ENCODE measurements at regions not wholly inside any gene's neighbourhood (a gene's known extent, or its start where the extent isn't known, plus 50 kb on each side); places are given as distances from the start of the nearest gene placed in this dataset.

DNA sequence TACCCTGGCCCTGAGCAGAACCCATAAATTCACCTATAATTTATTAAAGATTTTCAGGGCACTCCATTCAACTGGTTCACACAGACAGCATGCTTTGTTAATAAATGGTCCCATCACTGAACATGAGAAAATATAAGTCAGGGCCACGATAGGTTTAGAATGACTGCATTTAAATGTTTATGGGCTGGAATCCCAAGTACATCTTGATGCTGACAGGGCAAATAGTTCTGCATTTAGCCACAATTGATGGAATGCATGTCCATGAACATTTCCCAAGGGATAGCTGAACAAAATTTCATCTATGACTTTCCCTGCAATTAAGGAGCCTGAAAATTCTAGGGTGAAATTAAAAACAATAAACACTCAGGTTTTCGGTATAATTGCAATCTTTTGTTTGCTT lies 124.5 kb downstream of the CAAP1 start:
- Histone ChIP-seq H2AFZ (ENCODE audit: low read length) (no peak overlapping the region), H3K4me3 (ENCODE audit: low read depth, low read length, poor library complexity, severe bottlenecking) (no peak overlapping the region), H3K4me1 (ENCODE audit: insufficient read depth, low read length, poor library complexity, severe bottlenecking) (no peaks in the 10 kb centered on the region), H3K27ac (ENCODE audit: low read depth, low read length, poor library complexity, severe bottlenecking) (no peak overlapping the region), H3K36me3 (ENCODE audit: insufficient read depth, low read length) (no peaks in the 10 kb centered on the region), H3K79me2 (ENCODE audit: insufficient read depth, low read depth, low read length) (no peaks in the 10 kb centered on the region), H3K4me2 (ENCODE audit: low read length) (no peak overlapping the region), H3K9me2 (ENCODE audit: insufficient read depth, low read length) (no peaks in the 10 kb centered on the region), H4K20me1 (ENCODE audit: insufficient read depth, low read length) (no peaks in the 10 kb centered on the region), H3K9me3 (ENCODE audit: low read length) (no peaks in the 10 kb centered on the region)
- intact Hi-C loops (cut with micrococcal nuclease; ENCODE audit: unreplicated experiment): no loop called here
- ChIA-PET CTCF (ENCODE audit: unreplicated experiment) (no interaction called here), POLR2A (interaction anchor here (0.6 kb wide), 3 partner anchors 210 to 739 kb away, joined by 3 to 4 read pairs (median 3); no protein-coding TSS in a partner anchor)
- no TSS peak for BruUV-seq (replicated peaks)
- DNase-seq (ENCODE audit: low spot score): no peak
- TF ChIP-seq CTCF (conservative IDR thresholded peaks at IDR 0.05; ENCODE audit: low read length): no peak
- no peak for TF ChIP-seq EZH2phosphoT487 (IDR thresholded peaks at IDR 0.05; ENCODE audit: borderline replicate concordance, low read depth, low read length)

DNA sequence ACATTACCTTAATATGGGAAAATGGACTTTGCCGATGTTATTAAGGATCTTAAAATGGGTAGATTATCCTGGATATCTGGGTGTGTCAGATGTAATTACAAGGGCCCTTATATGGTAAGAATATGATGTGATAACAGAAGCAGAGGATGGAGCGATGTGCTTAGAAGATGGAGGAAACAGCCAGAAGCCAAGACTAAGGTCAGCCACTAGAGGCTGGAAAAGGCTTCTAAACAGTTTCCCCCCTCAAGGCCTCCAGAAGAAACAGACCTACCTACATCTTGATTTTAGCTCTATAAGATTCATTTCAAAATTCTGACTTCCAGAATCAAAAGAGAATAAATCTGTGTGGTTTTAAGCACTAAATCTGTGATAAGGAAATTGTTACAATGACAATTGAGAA lies 131.9 kb downstream of the CAAP1 start:
- intact Hi-C loops (cut with micrococcal nuclease; ENCODE audit: unreplicated experiment): no loop called here
- DNase-seq (ENCODE audit: low spot score): no peak
- Histone ChIP-seq H4K20me1 (ENCODE audit: insufficient read depth, low read length) (no peaks in the 10 kb centered on the region), H3K4me2 (ENCODE audit: low read length) (no peak overlapping the region), H3K9me2 (ENCODE audit: insufficient read depth, low read length) (no peaks in the 10 kb centered on the region), H3K9me3 (ENCODE audit: low read length) (no peaks in the 10 kb centered on the region), H2AFZ (ENCODE audit: low read length) (no peak overlapping the region), H3K79me2 (ENCODE audit: insufficient read depth, low read depth, low read length) (no peaks in the 10 kb centered on the region), H3K4me1 (ENCODE audit: insufficient read depth, low read length, poor library complexity, severe bottlenecking) (no peaks in the 10 kb centered on the region), H3K4me3 (ENCODE audit: low read depth, low read length, poor library complexity, severe bottlenecking) (no peak overlapping the region), H3K27ac (ENCODE audit: low read depth, low read length, poor library complexity, severe bottlenecking) (no peak overlapping the region), H3K36me3 (ENCODE audit: insufficient read depth, low read length) (no peaks in the 10 kb centered on the region)
- TF ChIP-seq CTCF (conservative IDR thresholded peaks at IDR 0.05; ENCODE audit: low read length) (no peak), EZH2phosphoT487 (IDR thresholded peaks at IDR 0.05; ENCODE audit: borderline replicate concordance, low read depth, low read length) (no peak)
- BruUV-seq (replicated peaks): no TSS peak
- ChIA-PET CTCF (ENCODE audit: unreplicated experiment) (no interaction called here), POLR2A (no interaction called here)

- H3K27ac ChIP-seq (ENCODE audit: low read depth, low read length, poor library complexity, severe bottlenecking): no peak overlapping the region
- H4K20me1 ChIP-seq (ENCODE audit: insufficient read depth, low read length): no peaks in the 10 kb centered on the region
- no TSS peak for BruUV-seq (replicated peaks)
- no peak for DNase-seq (ENCODE audit: low spot score)
- no peak overlapping the region for H2AFZ ChIP-seq (ENCODE audit: low read length)
- no peak overlapping the region for H3K4me2 ChIP-seq (ENCODE audit: low read length)
- no peaks in the 10 kb centered on the region for H3K4me1 ChIP-seq (ENCODE audit: insufficient read depth, low read length, poor library complexity, severe bottlenecking)
- H3K9me2 ChIP-seq (ENCODE audit: insufficient read depth, low read length): no peaks in the 10 kb centered on the region
- no peak overlapping the region for H3K4me3 ChIP-seq (ENCODE audit: low read depth, low read length, poor library complexity, severe bottlenecking)
- ChIA-PET POLR2A (no interaction called here), CTCF (ENCODE audit: unreplicated experiment) (no interaction called here)
- H3K36me3 ChIP-seq (ENCODE audit: insufficient read depth, low read length): no peaks in the 10 kb centered on the region
- intact Hi-C loops (cut with micrococcal nuclease; ENCODE audit: unreplicated experiment): no loop called here
- TF ChIP-seq CTCF (conservative IDR thresholded peaks at IDR 0.05; ENCODE audit: low read length) (no peak), EZH2phosphoT487 (IDR thresholded peaks at IDR 0.05; ENCODE audit: borderline replicate concordance, low read depth, low read length) (no peak)
- H3K79me2 ChIP-seq (ENCODE audit: insufficient read depth, low read depth, low read length): no peaks in the 10 kb centered on the region
- no peaks in the 10 kb centered on the region for H3K9me3 ChIP-seq (ENCODE audit: low read length)
Observed at GRCh38 chr9:26758655-26759054, 133.9 kb downstream of the CAAP1 start.

Data from OCI-LY7 (cell line).